ENCODE measurements at regions not wholly inside any gene's neighbourhood (a gene's known extent, or its start where the extent isn't known, plus 50 kb on each side); places are given as distances from the start of the nearest gene placed in this dataset.
A peak's percentile ranks its signal among the peaks of the same experiment; 100 is the strongest.

DNA sequence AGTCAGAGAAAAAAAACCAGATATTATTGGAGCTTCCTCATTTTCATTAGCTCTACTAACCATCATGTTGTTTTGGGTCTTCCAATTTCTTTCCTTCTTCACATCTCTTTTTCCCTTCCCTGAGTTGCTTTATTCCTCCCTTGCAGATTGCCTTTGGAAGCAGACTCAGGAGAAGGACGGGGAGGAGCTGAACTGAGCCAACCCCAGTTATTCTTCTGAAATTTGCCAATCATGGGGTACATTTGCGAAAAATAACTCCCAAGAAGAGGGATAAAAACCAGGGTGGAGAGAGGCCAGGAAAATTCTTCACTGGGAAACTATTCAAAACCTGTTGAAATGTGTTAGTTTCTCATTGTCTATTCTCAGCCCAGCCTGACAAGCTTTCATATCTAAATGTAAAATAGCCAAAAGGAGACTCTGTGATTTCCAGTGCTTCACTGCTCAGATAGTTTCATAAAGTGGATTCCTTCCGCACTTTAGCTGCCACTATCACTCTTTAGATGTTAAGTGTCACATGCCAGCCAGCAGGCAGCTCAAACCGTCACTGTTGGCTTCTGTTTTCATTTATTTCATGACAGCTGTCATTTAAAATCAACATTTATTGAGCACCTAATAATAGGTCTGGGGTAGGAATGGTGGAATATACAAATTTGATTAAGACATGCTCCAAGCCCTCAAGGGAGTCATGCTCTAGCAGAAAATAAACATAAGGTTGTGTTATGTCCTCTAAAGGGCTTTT, 204.5 kb downstream of the SREK1 start:
- no peaks in the 10 kb centered on the region for H3K4me1 ChIP-seq
- H3K36me3 ChIP-seq, result no peaks in the 10 kb centered on the region
- intact Hi-C loops (cut with DNase I; ENCODE audit: low total_unique reads), result no loop called here
- 76 to 83% (median 81%) methylated on average over 4 of the region's 4 CpGs for WGBS, 5 donors
- no peaks in the 10 kb centered on the region for H3K9me3 ChIP-seq
- no peak overlapping the region for H3K27ac ChIP-seq
- no peak for DNase-seq
- no peaks in the 10 kb centered on the region for H3K27me3 ChIP-seq
- no peak overlapping the region for H3K4me3 ChIP-seq
- no peak for TF ChIP-seq POLR2A (IDR thresholded peaks at IDR 0.05)
- no peak for TF ChIP-seq EP300 (IDR thresholded peaks at IDR 0.05)
- TF ChIP-seq POLR2AphosphoS5 (IDR thresholded peaks at IDR 0.05), result no peak
- TF ChIP-seq, protein P1, sequence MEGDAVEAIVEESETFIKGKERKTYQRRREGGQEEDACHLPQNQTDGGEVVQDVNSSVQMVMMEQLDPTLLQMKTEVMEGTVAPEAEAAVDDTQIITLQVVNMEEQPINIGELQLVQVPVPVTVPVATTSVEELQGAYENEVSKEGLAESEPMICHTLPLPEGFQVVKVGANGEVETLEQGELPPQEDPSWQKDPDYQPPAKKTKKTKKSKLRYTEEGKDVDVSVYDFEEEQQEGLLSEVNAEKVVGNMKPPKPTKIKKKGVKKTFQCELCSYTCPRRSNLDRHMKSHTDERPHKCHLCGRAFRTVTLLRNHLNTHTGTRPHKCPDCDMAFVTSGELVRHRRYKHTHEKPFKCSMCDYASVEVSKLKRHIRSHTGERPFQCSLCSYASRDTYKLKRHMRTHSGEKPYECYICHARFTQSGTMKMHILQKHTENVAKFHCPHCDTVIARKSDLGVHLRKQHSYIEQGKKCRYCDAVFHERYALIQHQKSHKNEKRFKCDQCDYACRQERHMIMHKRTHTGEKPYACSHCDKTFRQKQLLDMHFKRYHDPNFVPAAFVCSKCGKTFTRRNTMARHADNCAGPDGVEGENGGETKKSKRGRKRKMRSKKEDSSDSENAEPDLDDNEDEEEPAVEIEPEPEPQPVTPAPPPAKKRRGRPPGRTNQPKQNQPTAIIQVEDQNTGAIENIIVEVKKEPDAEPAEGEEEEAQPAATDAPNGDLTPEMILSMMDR (IDR thresholded peaks at IDR 0.05), result no peak

- Histone ChIP-seq H3K9me3 (no peaks in the 10 kb centered on the region), H3K27me3 (no peaks in the 10 kb centered on the region), H3K4me1 (no peaks in the 10 kb centered on the region), H3K4me3 (no peak overlapping the region), H3K36me3 (no peaks in the 10 kb centered on the region), H3K27ac (no peak overlapping the region)
- 54 to 85% (median 78%) methylated on average over 1 of the region's 1 CpG for WGBS, 5 donors
- TF ChIP-seq, protein P1 (IDR thresholded peaks at IDR 0.05), result no peak
- TF ChIP-seq POLR2AphosphoS5 (IDR thresholded peaks at IDR 0.05), result no peak
- no peak for TF ChIP-seq POLR2A (IDR thresholded peaks at IDR 0.05)
- no peak for TF ChIP-seq EP300 (IDR thresholded peaks at IDR 0.05)
- intact Hi-C loops (cut with DNase I; ENCODE audit: low total_unique reads), result no loop called here
- no peak for DNase-seq
These were observed 207.7 kb downstream of the SREK1 start for GRCh38 chr5:66351813-66352212.

GRCh38 chr5:66353186-66353585, 209.1 kb downstream of the SREK1 start:
- Histone ChIP-seq H3K4me3 (no peak overlapping the region), H3K9me3 (no peaks in the 10 kb centered on the region), H3K27me3 (no peaks in the 10 kb centered on the region), H3K36me3 (no peaks in the 10 kb centered on the region), H3K4me1 (no peaks in the 10 kb centered on the region), H3K27ac (no peak overlapping the region)
- 95 to 100% (median 96%) methylated on average over 2 of the region's 2 CpGs for WGBS, 5 donors
- no peak for DNase-seq
- no peak for TF ChIP-seq EP300 (IDR thresholded peaks at IDR 0.05)
- TF ChIP-seq, protein P1 (IDR thresholded peaks at IDR 0.05), result no peak
- no peak for TF ChIP-seq POLR2AphosphoS5 (IDR thresholded peaks at IDR 0.05)
- no peak for TF ChIP-seq POLR2A (IDR thresholded peaks at IDR 0.05)
- intact Hi-C loops (cut with DNase I; ENCODE audit: low total_unique reads), result no loop called here

DNA sequence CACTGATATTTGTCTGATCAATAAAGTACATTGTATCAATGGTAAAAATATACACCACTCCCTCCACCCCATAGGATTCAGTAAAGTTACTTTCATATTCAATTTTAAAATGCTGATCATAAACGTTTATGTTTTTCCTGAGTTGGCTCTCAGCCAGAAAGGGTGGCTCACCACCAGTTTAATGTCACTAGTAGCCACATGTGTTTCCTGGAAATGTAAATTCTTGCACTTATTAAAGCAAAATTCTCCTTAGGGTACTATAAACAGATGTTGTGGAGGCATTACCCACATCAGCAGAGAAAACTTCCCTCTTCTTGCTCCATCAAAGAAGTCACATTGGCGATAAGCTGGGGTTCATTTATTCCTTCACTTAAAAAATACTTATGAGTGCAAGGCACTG, 210.3 kb downstream of the SREK1 start:
- 48 to 59% (median 52%) methylated on average over 2 of the region's 2 CpGs for WGBS, 5 donors
- Histone ChIP-seq H3K4me1 (no peaks in the 10 kb centered on the region), H3K4me3 (no peak overlapping the region), H3K36me3 (no peaks in the 10 kb centered on the region), H3K9me3 (no peaks in the 10 kb centered on the region), H3K27ac (no peak overlapping the region), H3K27me3 (no peaks in the 10 kb centered on the region)
- DNase-seq, result peak in 1 of 2 donors; percentile 13
- TF ChIP-seq POLR2A (IDR thresholded peaks at IDR 0.05) (no peak), POLR2AphosphoS5 (IDR thresholded peaks at IDR 0.05) (no peak), EP300 (IDR thresholded peaks at IDR 0.05) (no peak)
- TF ChIP-seq, protein P1 (IDR thresholded peaks at IDR 0.05), result no peak
- intact Hi-C loops (cut with DNase I; ENCODE audit: low total_unique reads), result no loop called here

All from stomach (tissue), 8 donors.